ENCODE measurements at regions not wholly inside any gene's neighbourhood (a gene's known extent, or its start where the extent isn't known, plus 50 kb on each side); places are given as distances from the start of the nearest gene placed in this dataset.

DNA sequence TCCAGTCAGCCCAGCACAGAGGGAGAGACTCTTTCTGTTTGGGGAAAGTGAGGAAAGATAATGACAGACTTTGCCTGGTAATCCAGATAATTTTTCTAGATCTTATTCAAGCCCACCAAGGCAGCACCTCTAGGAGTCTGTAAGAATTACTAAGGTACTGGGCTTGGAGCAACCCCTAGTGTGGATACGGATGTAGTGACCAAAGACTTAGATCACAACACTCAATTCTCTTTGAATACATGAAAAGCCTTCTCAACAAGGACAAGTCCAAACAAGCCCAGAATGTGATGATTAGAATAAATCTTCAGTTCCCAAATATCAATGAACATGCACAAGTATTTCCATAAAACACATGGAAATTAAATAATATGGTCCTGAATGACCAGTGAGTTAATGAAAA lies 206.9 kb downstream of the MRPL39 start:
- TF ChIP-seq POLR2AphosphoS5 (IDR thresholded peaks at IDR 0.05) (no peak), POLR2A (IDR thresholded peaks at IDR 0.05) (no peak), EP300 (IDR thresholded peaks at IDR 0.05; ENCODE audit: low read depth) (no peak)
- TF ChIP-seq, protein P1, sequence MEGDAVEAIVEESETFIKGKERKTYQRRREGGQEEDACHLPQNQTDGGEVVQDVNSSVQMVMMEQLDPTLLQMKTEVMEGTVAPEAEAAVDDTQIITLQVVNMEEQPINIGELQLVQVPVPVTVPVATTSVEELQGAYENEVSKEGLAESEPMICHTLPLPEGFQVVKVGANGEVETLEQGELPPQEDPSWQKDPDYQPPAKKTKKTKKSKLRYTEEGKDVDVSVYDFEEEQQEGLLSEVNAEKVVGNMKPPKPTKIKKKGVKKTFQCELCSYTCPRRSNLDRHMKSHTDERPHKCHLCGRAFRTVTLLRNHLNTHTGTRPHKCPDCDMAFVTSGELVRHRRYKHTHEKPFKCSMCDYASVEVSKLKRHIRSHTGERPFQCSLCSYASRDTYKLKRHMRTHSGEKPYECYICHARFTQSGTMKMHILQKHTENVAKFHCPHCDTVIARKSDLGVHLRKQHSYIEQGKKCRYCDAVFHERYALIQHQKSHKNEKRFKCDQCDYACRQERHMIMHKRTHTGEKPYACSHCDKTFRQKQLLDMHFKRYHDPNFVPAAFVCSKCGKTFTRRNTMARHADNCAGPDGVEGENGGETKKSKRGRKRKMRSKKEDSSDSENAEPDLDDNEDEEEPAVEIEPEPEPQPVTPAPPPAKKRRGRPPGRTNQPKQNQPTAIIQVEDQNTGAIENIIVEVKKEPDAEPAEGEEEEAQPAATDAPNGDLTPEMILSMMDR (IDR thresholded peaks at IDR 0.05) = no peak
- H3K4me3 ChIP-seq = no peak overlapping the region
- H3K4me1 ChIP-seq = no peaks in the 10 kb centered on the region
- in situ Hi-C loops (cut with MboI; ENCODE audit: low pct_ligation_motif_present in 1 of 4, low pct_unique_long_range_greater_than_20kb in 1 of 4, low sequenced_read_pairs in 3 of 4) (no loop called here), intact Hi-C loops (cut with DNase I; ENCODE audit: low total_unique reads) (no loop called here)
- 96% methylated on average over 1 of the region's 1 CpG; no CpG with 5 or more reads in 1 of the 2 donors for WGBS, 2 donors (ENCODE audit: low coverage in 1 of 2)
- H3K27ac ChIP-seq = no peak overlapping the region
- DNase-seq = no peak
- no peaks in the 10 kb centered on the region for H3K27me3 ChIP-seq
- no peaks in the 10 kb centered on the region for H3K36me3 ChIP-seq
- H3K9me3 ChIP-seq = no peaks in the 10 kb centered on the region

DNA sequence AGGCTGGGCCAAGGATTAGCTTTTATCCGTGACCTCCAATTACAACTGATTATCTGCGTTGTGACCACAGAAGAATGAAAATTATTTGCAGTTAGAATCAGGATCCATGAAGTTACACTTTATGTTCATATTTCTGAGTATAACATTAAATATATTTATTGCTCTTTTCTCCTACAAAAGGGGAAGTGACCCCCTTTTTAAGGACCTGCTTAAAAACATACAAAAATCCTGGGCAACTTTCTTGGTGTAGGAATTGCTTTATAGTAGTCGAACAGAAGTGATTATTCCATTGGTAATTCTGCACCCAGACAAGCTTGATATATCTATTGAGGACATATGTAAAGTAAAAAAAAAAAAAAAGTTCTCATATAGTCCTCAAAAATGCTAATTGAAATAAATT lies 208.7 kb downstream of the MRPL39 start:
- intact Hi-C loops (cut with DNase I; ENCODE audit: low total_unique reads) = no loop called here
- in situ Hi-C loops (cut with MboI; ENCODE audit: low pct_ligation_motif_present in 1 of 4, low pct_unique_long_range_greater_than_20kb in 1 of 4, low sequenced_read_pairs in 3 of 4) = loop anchor here in 1 of 4 donors (25.0 kb wide), 1 partner anchor 511 kb away; no protein-coding TSS in a partner anchor

DNA sequence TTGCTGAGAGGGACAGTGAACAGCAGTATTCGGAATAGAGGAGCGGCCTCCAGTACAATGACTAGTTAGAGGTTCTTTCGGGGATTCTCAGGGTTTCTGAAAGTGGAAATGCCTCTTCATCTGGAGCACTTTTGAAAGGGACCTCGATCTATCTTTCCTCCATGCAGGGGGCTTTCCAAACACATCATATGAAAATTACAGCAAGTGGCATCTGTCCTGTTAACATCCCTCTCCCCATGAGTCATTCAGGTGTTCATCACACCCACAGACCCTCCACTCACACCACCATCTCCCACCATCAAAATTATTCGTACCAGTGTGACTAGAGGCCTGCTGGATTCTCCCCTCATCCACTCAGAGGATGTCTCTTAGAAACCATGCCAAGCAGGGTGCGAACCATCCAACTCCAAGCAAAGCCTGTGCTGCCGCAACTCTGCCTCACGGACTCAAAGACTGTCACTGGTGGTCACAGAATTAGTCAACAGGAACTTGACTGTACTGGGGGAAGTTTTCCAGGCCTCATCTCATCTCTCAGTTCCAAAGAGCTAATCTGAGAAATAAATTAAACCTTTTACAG lies 211.1 kb downstream of the MRPL39 start:
- Histone ChIP-seq H3K4me3 (no peak overlapping the region), H3K27ac (no peak overlapping the region), H3K27me3 (no peaks in the 10 kb centered on the region), H3K4me1 (no peaks in the 10 kb centered on the region), H3K36me3 (no peaks in the 10 kb centered on the region), H3K9me3 (no peaks in the 10 kb centered on the region)
- in situ Hi-C loops (cut with MboI; ENCODE audit: low pct_ligation_motif_present in 1 of 4, low pct_unique_long_range_greater_than_20kb in 1 of 4, low sequenced_read_pairs in 3 of 4) = loop anchor here in 1 of 4 donors (25.0 kb wide), 1 partner anchor 509 kb away; no protein-coding TSS in a partner anchor
- TF ChIP-seq, protein P1 (IDR thresholded peaks at IDR 0.05) = no peak
- no peak for TF ChIP-seq POLR2AphosphoS5 (IDR thresholded peaks at IDR 0.05)
- no peak for TF ChIP-seq POLR2A (IDR thresholded peaks at IDR 0.05)
- TF ChIP-seq EP300 (IDR thresholded peaks at IDR 0.05; ENCODE audit: low read depth) = no peak
- WGBS, 2 donors (ENCODE audit: low coverage in 1 of 2) = 77 to 96% methylated on average over 3 to 8 of the region's 8 CpGs
- DNase-seq = no peak
- intact Hi-C loops (cut with DNase I; ENCODE audit: low total_unique reads) = no loop called here

More for the DNA sequence above, 208.7 kb downstream of the MRPL39 start:
- H3K4me3 ChIP-seq = no peak overlapping the region
- no peak for DNase-seq
- no peak for TF ChIP-seq POLR2AphosphoS5 (IDR thresholded peaks at IDR 0.05)
- no peak for TF ChIP-seq POLR2A (IDR thresholded peaks at IDR 0.05)
- TF ChIP-seq EP300 (IDR thresholded peaks at IDR 0.05; ENCODE audit: low read depth) = no peak
- TF ChIP-seq, protein P1 (IDR thresholded peaks at IDR 0.05) = no peak
- no peaks in the 10 kb centered on the region for H3K36me3 ChIP-seq
- H3K27me3 ChIP-seq = no peaks in the 10 kb centered on the region
- H3K9me3 ChIP-seq = no peaks in the 10 kb centered on the region
- H3K4me1 ChIP-seq = no peaks in the 10 kb centered on the region
- no peak overlapping the region for H3K27ac ChIP-seq
- 86 to 93% methylated on average over 3 of the region's 3 CpGs for WGBS, 2 donors (ENCODE audit: low coverage in 1 of 2)

DNA sequence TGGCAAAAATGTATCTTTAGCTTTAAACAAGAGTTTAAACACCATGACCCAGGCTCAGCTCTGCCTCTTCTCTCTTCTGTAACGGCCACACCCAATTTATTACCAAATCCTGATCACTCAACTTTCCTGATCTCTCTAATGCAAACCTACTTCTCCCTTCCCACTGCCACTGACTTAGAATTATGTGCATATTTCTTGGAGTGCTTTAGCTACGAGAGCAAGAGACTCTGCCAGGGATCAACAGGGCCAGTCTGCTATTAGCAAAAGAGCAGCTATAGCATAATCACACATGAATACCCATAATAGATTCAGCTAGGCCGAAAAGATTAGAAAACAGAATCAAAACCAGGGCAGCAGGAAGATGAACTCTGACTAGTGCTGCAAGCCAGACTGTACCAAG lies 215.5 kb downstream of the MRPL39 start:
- 54 to 84% methylated on average over 2 to 3 of the region's 3 CpGs for WGBS, 2 donors (ENCODE audit: low coverage in 1 of 2)
- DNase-seq = no peak
- Histone ChIP-seq H3K4me3 (no peak overlapping the region), H3K9me3 (no peaks in the 10 kb centered on the region), H3K27ac (no peak overlapping the region), H3K36me3 (no peaks in the 10 kb centered on the region), H3K27me3 (no peaks in the 10 kb centered on the region), H3K4me1 (no peaks in the 10 kb centered on the region)
- in situ Hi-C loops (cut with MboI; ENCODE audit: low pct_ligation_motif_present in 1 of 4, low pct_unique_long_range_greater_than_20kb in 1 of 4, low sequenced_read_pairs in 3 of 4) (loop anchor here in 1 of 4 donors (25.0 kb wide), 1 partner anchor 504 kb away; no protein-coding TSS in a partner anchor), intact Hi-C loops (cut with DNase I; ENCODE audit: low total_unique reads) (no loop called here)
- TF ChIP-seq POLR2A (IDR thresholded peaks at IDR 0.05) = no peak
- TF ChIP-seq EP300 (IDR thresholded peaks at IDR 0.05; ENCODE audit: low read depth) = no peak
- TF ChIP-seq, protein P1 (IDR thresholded peaks at IDR 0.05) = no peak
- TF ChIP-seq POLR2AphosphoS5 (IDR thresholded peaks at IDR 0.05) = no peak

Data from transverse colon (tissue), 4 donors.